ENCODE measurements at regions not wholly inside any gene's neighbourhood (a gene's known extent, or its start where the extent isn't known, plus 50 kb on each side); places are given as distances from the start of the nearest gene placed in this dataset.

GRCh38 chr2:57720728-57721627 is 325.6 kb upstream of the VRK2 start:
- no peak for DNase-seq (ENCODE audit: low read depth)

- DNase-seq (ENCODE audit: low read depth) = no peak
These were observed 321.2 kb upstream of the VRK2 start for GRCh38 chr2:57725337-57725947.

- DNase-seq (ENCODE audit: low read depth) = no peak
These were observed 320.3 kb upstream of the VRK2 start for GRCh38 chr2:57726294-57726693.

GRCh38 chr2:57728691-57729090 is 317.9 kb upstream of the VRK2 start:
- DNase-seq (ENCODE audit: low read depth) = no peak

- no peak for DNase-seq (ENCODE audit: low read depth)
These were observed 312.6 kb upstream of the VRK2 start for GRCh38 chr2:57733956-57734355.

DNA sequence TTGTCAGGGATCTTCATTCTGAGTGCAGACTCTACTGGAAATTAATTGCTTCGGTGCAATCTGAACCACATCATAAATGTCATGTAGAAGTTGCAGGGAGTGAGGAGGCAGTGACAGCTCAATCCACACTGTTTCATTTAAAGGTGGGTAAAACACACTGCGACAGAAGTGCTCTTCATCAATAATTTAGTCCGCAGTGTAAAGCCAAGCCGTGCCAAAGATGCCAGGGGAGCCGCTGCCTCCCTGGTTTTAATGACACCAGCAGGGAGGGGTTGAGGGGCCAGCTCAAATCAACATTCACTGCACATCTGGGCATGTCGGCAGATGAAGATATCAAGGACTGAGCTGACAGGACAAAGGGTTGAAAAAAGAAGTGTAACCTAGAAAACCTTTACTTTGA is 305.7 kb upstream of the VRK2 start:
- no peak for DNase-seq (ENCODE audit: low read depth)

GRCh38 chr2:57753636-57754035 is 293.0 kb upstream of the VRK2 start:
- no peak for DNase-seq (ENCODE audit: low read depth)

GRCh38 chr2:57758686-57759085 is 287.9 kb upstream of the VRK2 start:
- DNase-seq (ENCODE audit: low read depth) = no peak

GRCh38 chr2:57759131-57759530 is 287.5 kb upstream of the VRK2 start:
- no peak for DNase-seq (ENCODE audit: low read depth)

DNA sequence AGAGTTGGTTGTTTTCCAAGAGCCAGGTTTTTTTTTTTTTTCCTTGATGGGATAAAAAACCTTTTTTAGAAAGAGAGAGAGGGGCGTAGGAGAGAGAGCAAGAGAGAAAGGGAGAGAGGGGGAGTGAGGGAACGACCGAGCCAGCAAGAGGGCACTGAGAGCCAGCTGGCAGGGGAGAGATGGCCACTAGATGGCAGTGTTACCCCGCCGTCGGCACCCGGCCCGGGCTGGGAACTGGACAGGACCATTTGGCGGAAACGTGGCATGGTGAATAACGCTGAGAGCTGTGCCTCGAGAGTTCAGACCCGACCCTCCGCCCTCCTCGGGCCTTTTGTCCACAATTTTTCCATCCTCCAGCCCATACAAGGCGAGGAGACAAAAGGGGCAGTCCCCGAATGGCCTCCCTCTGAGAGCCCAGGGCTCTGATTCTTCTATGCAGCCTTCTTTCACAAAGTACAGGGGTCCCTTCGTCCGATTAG is 286.7 kb upstream of the VRK2 start:
- peak; percentile 45 for DNase-seq (ENCODE audit: low read depth)

DNA sequence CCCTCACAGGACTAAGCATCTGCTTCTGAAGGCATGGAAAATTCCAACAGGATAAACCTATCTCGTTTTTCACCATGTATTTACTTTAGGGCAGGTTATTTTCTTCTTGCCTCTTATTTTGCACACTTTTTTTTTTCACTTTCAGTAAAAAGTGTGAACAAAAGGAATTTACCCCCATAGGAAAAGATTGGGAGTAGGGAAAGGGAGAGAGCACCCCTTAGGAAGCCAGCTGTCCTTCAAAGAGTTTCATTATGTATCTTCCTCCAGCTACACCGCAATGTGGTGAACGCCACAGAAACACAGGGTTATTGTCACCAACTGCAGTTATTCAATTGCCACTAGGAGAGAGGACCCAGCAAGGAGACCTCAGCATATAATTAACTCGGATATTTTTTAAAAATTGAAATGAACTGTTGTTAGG is 286.2 kb upstream of the VRK2 start:
- no peak for DNase-seq (ENCODE audit: low read depth)

DNA sequence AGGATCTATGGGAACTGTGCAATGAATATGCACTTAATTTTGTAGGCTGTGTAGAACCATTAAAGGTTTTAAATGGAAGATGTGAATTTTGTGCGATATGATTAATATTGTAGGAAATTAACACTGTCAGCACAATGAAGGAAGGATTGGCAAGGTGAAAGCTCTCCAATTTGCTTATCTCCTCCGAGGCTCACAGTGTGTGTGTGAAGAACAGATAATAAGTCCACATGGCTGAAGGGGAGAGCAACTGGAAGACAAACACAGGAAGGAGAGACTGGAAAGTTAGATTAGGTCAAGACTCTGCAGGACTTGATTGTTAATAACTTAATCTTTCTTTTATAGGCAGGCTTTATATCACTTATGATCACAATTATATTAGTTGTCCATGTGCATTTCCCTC is 269.7 kb upstream of the VRK2 start:
- DNase-seq (ENCODE audit: low read depth) = no peak

DNA sequence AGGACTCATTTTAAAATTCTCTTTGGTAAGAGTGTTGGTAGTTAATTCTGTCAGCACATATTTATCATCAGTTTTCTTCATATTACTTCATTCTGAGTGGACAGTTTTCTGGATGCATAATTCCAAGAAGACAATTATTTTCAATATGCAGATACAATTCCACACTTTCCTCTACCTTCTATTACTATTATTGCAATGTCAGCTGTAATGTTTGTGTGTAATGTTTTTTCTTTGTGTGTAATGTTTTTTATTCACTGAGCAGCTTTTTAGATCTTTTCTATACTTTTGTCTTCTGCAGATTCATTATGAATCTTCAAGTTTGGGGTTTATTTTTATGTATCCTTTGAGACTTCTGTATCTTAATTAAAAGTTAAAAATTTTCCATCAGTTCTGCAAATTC is 264.0 kb upstream of the VRK2 start:
- no peak for DNase-seq (ENCODE audit: low read depth)

DNA sequence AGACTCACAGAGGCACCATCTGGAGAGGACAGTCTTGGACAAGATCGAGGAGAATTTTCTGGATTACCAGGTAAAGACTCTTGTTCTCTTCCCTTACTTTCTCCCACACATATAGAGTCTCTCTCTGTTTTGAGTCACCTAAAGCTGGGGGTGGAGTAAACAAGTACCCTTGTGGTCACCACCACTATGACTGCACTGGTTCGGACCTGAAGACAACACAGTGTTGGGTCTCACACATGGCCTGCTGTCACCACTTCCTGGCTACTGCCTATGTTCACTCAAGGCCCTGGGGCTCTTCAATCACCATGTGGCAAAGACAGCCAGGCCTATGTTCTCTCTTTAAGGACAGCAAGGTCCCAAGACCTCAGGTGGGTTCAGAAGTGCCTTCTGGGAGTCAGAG is 253.3 kb upstream of the VRK2 start:
- no peak for DNase-seq (ENCODE audit: low read depth)

DNA sequence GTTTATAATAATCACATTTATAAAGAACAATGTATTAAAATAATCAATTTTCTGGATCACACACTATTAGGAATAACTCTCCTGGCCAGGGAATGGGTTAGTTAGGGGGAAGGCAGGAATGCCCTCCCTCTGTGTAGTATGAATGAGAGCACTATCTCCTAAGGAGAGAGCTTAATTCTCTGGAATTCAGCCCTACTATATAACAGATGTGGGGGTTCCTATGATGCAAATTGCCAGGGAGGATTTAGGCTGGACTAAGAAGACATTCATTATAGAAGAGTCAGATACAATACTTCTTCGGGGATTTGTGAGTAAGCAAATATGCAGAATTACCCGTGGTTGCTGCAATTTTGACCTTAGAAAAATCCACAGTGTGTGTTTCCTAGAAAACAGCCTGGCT is 250.1 kb upstream of the VRK2 start:
- DNase-seq (ENCODE audit: low read depth) = no peak

GRCh38 chr2:57798346-57798745 is 248.3 kb upstream of the VRK2 start:
- DNase-seq (ENCODE audit: low read depth) = no peak

GRCh38 chr2:57802243-57802642 is 244.4 kb upstream of the VRK2 start:
- no peak for DNase-seq (ENCODE audit: low read depth)

GRCh38 chr2:57804971-57805370 is 241.6 kb upstream of the VRK2 start:
- no peak for DNase-seq (ENCODE audit: low read depth)

- DNase-seq (ENCODE audit: low read depth) = no peak
These were observed 240.1 kb upstream of the VRK2 start for GRCh38 chr2:57806449-57806968.

DNA sequence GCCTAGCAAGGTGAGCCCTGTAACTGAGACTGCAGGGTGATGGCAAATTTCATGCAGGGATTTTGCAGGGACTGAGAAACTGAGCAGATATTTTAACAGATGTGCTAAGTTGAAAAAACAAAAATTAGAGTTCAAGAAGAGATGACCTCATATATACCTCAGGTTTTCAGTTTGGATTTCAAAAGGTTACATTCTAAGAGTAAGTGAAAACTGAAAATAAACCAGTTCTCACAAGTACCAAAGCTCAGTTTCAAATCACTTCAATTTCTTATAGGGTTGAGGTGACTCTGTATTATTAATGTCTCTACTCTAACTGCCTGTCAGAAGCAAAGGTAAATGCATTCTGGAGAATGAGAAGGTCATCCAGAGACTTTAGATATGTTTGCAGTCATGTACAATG is 237.4 kb upstream of the VRK2 start:
- DNase-seq (ENCODE audit: low read depth) = no peak

DNA sequence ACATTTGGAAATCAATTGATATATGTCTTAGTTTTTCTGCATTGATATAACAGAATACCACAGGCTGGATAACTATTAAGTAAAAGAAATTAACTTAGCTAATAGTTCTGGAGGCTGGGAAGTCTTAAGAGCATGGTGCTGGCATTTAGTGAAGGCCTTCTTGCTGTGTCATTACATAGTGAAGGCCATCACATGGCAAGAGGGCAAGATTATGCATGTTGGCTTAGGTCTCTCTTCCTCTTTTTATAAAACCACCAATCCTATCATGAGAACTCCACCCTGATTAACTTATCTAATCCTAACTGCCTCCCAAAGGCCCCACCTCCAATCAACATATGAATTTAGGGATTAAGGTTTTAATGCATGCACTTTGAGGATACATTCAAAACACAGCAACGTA is 225.5 kb upstream of the VRK2 start:
- no peak for DNase-seq (ENCODE audit: low read depth)

GRCh38 chr2:57828221-57828620 is 218.4 kb upstream of the VRK2 start:
- DNase-seq (ENCODE audit: low read depth) = no peak

DNA sequence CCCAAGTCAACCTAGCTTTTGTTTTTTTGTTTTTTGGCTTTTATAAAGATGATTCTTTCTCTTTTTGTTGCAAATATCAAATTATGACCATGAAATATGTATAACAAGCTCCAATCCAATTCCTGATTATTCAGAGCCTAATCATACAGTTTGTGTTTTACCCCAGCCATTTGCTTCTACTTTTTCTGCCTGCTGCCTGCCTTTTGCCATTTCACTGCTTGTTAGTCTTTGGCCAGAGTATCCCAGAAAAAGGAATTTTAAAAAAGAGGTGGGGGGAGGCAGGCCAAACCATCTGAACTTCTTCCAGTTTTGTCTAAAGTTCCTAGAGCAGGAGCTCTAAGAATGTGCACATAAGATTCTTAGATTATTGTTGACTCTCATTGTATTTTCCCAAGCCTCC is 211.9 kb upstream of the VRK2 start:
- DNase-seq (ENCODE audit: low read depth) = no peak

Measured in stimulated activated CD8-positive, alpha-beta memory T cell treated with anti-CD3 and anti-CD28 coated beads, Interleukin-15, amount 100 ng/mL, for 1 hour (primary cell).